ENCODE measurements at regions not wholly inside any gene's neighbourhood (a gene's known extent, or its start where the extent isn't known, plus 50 kb on each side); places are given as distances from the start of the nearest gene placed in this dataset.

- DNase-seq (ENCODE audit: low read depth, low spot score), result no peak
Observed at GRCh38 chr6:73893696-73894095, 197.7 kb downstream of the CD109 start.

GRCh38 chr6:73888050-73888449, 192.0 kb downstream of the CD109 start:
- DNase-seq (ENCODE audit: low read depth, low spot score), result no peak

- no peak for DNase-seq (ENCODE audit: low read depth, low spot score)
Observed at GRCh38 chr6:73885393-73885792, 189.4 kb downstream of the CD109 start.

- DNase-seq (ENCODE audit: low read depth, low spot score), result no peak
Observed at GRCh38 chr6:73884540-73884939, 188.5 kb downstream of the CD109 start.

GRCh38 chr6:73879501-73880293, 183.7 kb downstream of the CD109 start:
- no peak for DNase-seq (ENCODE audit: low read depth, low spot score)

GRCh38 chr6:73878403-73878802, 182.4 kb downstream of the CD109 start:
- DNase-seq (ENCODE audit: low read depth, low spot score), result no peak

Data from pulmonary artery endothelial cell (primary cell).